Loucy (cell line): ENCODE measurements at regions not wholly inside any gene's neighbourhood (a gene's known extent, or its start where the extent isn't known, plus 50 kb on each side); places are given as distances from the start of the nearest gene placed in this dataset.

Experiments
- EZH2phosphoT487 ChIP-seq: fragments of 200-600 bp; IDR thresholded peaks from 2 replicates; pipeline ENCODE4 v1.6.1; 2018; ENCODE audit warnings: antibody characterized with exemption, mild to moderate bottlenecking, moderate library complexity, borderline replicate concordance
- TF ChIP-seq, protein P1 (sequence below): fragments of 200-600 bp; sonication (generic); conservative IDR thresholded peaks from 2 replicates; pipeline ENCODE4 v1.5.1; 2014; ENCODE audit warnings: mild to moderate bottlenecking, antibody characterized with exemption, low read length

DNA sequence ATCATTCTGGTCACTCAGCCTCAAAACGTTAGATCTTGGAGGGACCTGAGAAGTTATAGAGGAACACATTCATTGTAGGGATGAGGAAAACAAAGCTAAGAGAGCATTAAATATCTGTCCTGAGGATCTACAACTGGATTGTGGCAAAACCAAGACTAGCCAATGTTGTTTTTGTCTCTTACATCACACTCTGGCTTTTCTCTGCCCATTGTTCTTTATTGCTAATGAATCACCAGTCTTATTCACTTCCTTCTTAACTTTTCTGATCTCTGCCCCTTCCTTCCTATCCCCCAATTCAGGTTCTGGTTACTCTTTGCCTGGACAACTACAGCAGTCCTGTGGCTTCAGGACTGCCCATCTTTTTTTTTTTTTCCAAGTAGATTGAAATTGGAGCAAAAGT, 57.0 kb upstream of the PREP start:
- TF ChIP-seq, protein P1, sequence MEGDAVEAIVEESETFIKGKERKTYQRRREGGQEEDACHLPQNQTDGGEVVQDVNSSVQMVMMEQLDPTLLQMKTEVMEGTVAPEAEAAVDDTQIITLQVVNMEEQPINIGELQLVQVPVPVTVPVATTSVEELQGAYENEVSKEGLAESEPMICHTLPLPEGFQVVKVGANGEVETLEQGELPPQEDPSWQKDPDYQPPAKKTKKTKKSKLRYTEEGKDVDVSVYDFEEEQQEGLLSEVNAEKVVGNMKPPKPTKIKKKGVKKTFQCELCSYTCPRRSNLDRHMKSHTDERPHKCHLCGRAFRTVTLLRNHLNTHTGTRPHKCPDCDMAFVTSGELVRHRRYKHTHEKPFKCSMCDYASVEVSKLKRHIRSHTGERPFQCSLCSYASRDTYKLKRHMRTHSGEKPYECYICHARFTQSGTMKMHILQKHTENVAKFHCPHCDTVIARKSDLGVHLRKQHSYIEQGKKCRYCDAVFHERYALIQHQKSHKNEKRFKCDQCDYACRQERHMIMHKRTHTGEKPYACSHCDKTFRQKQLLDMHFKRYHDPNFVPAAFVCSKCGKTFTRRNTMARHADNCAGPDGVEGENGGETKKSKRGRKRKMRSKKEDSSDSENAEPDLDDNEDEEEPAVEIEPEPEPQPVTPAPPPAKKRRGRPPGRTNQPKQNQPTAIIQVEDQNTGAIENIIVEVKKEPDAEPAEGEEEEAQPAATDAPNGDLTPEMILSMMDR = no peak
- no peak for TF ChIP-seq EZH2phosphoT487
